HG03521 (cell line): ENCODE measurements at regions not wholly inside any gene's neighbourhood (a gene's known extent, or its start where the extent isn't known, plus 50 kb on each side); places are given as distances from the start of the nearest gene placed in this dataset.
"Not testable (repeated sequence)": the region's sequence is repeated elsewhere in the genome, so short reads cannot be mapped to it uniquely, and the experiment has no call there.

Source experiments
- ATAC-seq: cut with Tn5 transposase; IDR thresholded peaks from one replicate; pipeline ENCODE4 v1.9.1; 2021; ENCODE audit warnings: mild to moderate bottlenecking, moderate library complexity; ENCODE audit not compliant: unreplicated experiment

GRCh38 chr2:236346366-236346765 is 82.2 kb upstream of the ASB18 start:
- ATAC-seq: no peak

DNA sequence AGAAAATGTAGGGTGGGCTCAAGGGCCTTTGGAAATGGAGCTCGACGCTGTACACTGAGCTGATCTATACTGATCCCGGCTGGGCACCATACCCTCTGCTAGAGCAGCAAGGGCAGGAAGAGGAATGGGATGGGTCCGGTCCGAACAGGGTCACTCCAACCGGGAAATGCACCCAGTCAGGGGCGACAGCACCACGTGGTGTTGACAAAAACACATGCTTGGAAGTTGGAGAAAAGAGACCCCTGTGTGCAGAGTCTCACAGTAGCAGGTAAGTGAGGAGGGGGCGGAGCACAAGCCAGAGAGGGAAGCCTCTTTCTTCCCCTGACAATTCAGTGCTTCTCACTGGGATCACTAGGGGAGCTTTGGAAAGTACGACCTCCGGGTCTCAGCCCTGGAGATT is 84.1 kb upstream of the ASB18 start:
- no peak for ATAC-seq

DNA sequence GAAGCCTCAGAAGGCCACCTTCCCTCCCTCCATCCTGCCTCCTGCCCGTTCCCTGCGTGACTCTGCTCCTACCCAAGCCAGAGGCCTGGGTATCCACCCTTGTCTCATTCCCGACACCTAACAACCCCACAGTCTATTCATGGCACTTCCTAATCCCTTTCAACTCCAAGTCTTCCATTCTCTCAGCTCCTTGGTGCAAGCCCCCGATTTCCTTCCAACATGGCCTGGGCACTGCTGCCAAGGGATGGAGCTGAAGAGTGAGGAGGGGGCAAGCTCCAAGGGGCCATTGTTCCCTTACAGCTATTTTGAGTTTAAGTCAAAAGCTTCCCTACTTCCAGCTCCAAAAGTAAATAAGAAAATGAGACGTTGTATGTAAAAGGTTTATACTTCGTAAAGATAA is 84.8 kb upstream of the ASB18 start:
- ATAC-seq: no peak

GRCh38 chr2:236350426-236350825 is 86.2 kb upstream of the ASB18 start:
- ATAC-seq: no peak

GRCh38 chr2:236351966-236352525 is 87.8 kb upstream of the ASB18 start:
- ATAC-seq: no peak

GRCh38 chr2:236352761-236353593 is 88.8 kb upstream of the ASB18 start:
- no peak for ATAC-seq

- no peak for ATAC-seq
Observed at GRCh38 chr2:236353594-236353942, 89.4 kb upstream of the ASB18 start.

- ATAC-seq: no peak
Observed at GRCh38 chr2:236354056-236354940, 90.1 kb upstream of the ASB18 start.

GRCh38 chr2:236354973-236355595 is 90.9 kb upstream of the ASB18 start:
- ATAC-seq: no peak

- no peak for ATAC-seq
Observed at GRCh38 chr2:236355911-236356310, 91.7 kb upstream of the ASB18 start.

GRCh38 chr2:236356321-236356720 is 92.1 kb upstream of the ASB18 start:
- ATAC-seq: not testable (repeated sequence)

DNA sequence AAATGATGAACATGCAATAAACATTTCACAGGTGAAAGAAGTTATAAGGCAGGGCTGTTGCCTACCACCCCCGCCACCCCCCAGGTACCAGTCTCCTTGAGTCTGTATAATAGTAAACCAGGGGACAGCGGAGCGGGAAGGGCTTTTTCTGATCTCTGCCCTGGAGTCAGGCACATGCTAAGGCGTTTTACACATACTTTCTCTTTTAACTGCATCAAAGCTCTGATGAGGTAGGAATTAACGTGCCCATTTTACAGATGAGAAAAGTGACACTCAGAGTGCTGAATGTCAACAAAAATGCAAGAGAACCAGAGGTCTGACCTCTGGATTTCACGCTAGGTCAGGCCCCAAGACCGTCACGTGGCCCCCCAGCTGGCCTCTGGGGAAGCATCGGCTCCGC is 94.3 kb upstream of the ASB18 start:
- not testable (repeated sequence) for ATAC-seq

DNA sequence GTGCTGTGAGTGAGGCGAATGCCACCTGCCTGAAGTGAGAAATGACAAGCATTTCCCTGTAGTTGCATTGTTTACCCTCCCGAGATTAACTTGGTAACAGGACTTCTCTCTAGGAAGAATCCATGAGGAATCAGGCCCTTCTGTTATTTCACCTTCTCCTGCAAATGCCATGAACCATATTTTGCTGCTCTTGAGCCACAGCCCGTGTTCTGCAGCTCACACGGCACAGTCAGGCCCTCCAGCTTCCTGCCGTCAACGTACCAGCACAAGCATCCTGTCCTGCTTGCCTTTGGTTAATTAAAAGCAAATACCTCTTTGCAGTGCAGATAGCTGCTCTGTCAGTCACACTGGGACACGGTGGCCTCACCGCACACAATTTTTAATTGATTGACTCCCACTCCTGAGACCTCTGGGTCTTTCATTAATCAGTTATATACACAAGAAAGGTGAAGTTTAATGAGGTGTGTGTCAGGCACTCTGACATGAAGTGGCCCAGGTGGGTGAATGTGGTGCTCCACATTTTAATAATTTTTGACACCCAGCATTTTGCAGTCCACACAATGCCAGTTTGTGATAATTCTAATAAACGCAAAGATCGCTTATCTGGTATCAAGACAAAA is 95.3 kb upstream of the ASB18 start:
- no peak for ATAC-seq

DNA sequence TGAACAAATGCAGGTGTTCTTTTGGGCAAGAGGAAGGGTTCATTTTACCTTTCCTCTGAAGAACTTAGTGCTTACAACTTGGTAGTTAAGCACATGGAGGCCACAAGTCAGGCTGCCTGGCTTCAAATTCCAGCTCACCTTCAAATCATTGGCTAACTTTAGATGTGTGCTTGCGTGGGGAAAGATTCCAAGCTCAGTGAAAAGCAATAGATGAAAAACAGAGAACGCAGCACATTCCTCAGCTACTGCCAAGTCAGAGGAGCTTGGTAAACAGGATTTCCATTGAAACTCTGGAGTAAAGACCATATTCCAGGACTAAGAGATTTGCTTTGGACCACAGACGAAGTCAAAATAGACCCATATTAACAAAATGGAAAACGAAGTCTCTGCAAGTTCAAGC is 96.3 kb upstream of the ASB18 start:
- ATAC-seq: no peak

DNA sequence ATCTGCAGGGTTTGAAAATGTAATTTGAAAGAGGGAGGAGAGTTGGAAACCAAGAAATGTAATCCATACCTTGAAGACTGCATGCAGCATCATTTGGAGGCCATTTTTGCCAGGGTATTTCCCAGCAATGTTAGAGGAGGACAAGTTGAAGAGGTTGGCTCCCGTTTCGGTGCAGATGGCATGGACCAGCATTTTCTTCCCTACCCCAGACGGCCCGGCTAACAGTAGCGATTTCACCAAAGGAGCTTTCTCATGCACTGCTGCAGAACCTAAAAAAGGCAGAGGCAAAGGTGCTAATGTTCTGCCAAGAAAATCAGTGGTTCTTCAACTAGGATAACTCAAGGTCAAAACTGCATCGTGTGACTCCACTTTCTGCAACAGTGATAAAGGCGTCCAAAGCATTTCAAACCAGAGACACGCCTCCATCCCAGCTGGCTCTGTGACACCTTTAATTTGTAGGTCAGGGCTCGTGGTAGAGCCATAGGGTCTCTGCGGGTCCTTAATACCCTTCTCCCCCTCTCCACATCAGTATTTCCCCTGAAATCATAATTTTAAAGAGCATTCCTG is 99.6 kb upstream of the ASB18 start:
- ATAC-seq: no peak

- ATAC-seq: no peak
Observed at GRCh38 chr2:236365258-236366048, 101.2 kb upstream of the ASB18 start.

DNA sequence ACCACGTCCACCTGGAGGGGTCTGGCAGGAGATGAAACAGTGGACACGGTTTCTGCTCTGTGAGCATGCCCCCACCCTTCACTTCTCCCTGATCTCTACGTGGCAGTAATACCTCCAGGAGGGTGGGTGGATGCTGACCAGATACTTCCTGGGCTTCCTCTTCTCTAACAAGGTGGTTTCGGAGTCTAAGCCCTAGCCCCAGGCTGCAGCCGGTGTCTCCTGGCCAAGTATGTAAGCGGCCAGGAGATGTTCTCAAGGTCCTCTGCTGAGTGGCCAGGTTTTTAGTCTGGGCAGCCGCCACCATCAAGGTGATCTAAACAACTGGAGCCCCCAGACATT is 101.8 kb upstream of the ASB18 start:
- ATAC-seq: no peak

DNA sequence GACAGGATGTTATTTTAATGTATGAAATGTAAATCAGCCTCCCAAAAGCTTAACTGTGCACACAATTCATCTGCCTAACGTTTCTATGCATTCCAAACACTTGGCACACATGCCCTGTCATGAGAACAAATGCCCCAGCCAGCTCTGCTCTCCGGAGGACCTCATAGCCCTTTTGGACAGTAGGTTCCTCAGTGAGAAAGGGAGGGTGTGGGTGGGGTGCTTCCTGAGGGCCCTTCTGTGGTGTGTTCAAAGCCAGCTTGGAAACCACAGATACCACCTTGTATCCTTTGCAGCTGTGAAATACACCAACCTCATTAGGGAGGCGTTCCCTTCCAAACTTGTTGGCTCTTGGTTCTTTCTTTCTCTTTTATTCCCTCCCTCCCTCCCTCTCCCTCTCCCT is 102.2 kb upstream of the ASB18 start:
- ATAC-seq: no peak

DNA sequence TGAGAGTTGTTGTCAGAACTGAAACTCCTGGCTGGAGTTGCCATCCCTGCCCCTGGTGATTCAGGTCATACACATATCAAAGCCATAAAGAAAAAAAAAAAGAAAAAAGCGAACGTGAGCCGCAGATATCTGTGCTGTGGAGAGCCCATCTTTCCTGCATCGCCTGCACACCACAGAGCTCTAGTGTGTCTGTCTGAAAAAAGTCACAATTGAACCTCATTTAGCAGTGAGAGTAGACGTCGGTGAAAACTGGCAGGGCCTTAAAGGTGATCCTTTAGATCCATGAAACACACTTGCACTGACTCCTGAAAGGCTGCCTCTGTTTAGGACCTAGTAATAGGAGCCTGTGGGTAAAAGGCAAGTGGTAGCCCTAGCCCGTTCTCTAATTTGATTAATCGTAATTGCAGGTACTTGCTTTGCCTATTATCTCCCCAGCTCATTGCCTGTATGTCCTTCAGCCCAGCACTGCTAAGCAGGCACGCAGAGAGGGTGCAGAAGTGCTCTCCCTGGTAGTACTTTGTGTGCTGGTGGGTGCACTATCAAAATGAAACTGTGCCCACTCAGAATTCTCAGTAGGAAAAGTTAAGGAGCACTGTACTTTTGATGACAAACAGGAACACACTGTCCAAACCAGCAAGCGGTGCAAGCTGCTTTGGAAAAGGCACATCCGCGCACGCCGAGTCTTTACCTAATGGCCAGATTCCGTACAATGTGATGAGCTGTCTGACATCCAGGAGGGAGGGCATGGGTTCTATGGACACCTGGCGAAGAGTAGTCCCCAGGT is 103.5 kb upstream of the ASB18 start:
- no peak for ATAC-seq
